ENCODE measurements at regions not wholly inside any gene's neighbourhood (a gene's known extent, or its start where the extent isn't known, plus 50 kb on each side); places are given as distances from the start of the nearest gene placed in this dataset.

GRCh38 chr5:10081584-10081983, 168.1 kb downstream of the ATPSCKMT start:
- H3K4me1 ChIP-seq (ENCODE audit: low read depth) = no peaks in the 10 kb centered on the region
- no peak for DNase-seq (ENCODE audit: low read depth in 1 of 2, low spot score in 1 of 2)
- no peak for TF ChIP-seq CTCF (IDR thresholded peaks at IDR 0.05; ENCODE audit: low read depth, low read length)
- no peaks in the 10 kb centered on the region for H3K9me3 ChIP-seq (ENCODE audit: low read depth)
- H3K27me3 ChIP-seq = no peaks in the 10 kb centered on the region
- H3K27ac ChIP-seq = no peak overlapping the region
- no peaks in the 10 kb centered on the region for H3K36me3 ChIP-seq
- no peak overlapping the region for H3K4me3 ChIP-seq

GRCh38 chr5:10077791-10078545, 171.7 kb downstream of the ATPSCKMT start:
- Histone ChIP-seq H3K4me3 (no peak overlapping the region), H3K36me3 (no peaks in the 10 kb centered on the region), H3K27ac (no peak overlapping the region), H3K27me3 (no peaks in the 10 kb centered on the region), H3K9me3 (ENCODE audit: low read depth) (no peaks in the 10 kb centered on the region), H3K4me1 (ENCODE audit: low read depth) (no peaks in the 10 kb centered on the region)
- peak; percentile 1 to 28 for DNase-seq (ENCODE audit: low read depth in 1 of 2, low spot score in 1 of 2)
- TF ChIP-seq CTCF (IDR thresholded peaks at IDR 0.05; ENCODE audit: low read depth, low read length) = no peak

- H3K27ac ChIP-seq = no peak overlapping the region
- DNase-seq (ENCODE audit: low read depth in 1 of 2, low spot score in 1 of 2) = no peak
- TF ChIP-seq CTCF (IDR thresholded peaks at IDR 0.05; ENCODE audit: low read depth, low read length) = no peak
- no peaks in the 10 kb centered on the region for H3K27me3 ChIP-seq
- no peaks in the 10 kb centered on the region for H3K9me3 ChIP-seq (ENCODE audit: low read depth)
- H3K36me3 ChIP-seq = no peaks in the 10 kb centered on the region
- no peaks in the 10 kb centered on the region for H3K4me1 ChIP-seq (ENCODE audit: low read depth)
- no peak overlapping the region for H3K4me3 ChIP-seq
Observed at GRCh38 chr5:10073441-10074104, 176.1 kb downstream of the ATPSCKMT start.

- no peaks in the 10 kb centered on the region for H3K9me3 ChIP-seq (ENCODE audit: low read depth)
- DNase-seq (ENCODE audit: low read depth in 1 of 2, low spot score in 1 of 2) = no peak
- no peak overlapping the region for H3K4me3 ChIP-seq
- no peaks in the 10 kb centered on the region for H3K36me3 ChIP-seq
- H3K27ac ChIP-seq = no peak overlapping the region
- H3K4me1 ChIP-seq (ENCODE audit: low read depth) = no peaks in the 10 kb centered on the region
- H3K27me3 ChIP-seq = no peaks in the 10 kb centered on the region
- TF ChIP-seq CTCF (IDR thresholded peaks at IDR 0.05; ENCODE audit: low read depth, low read length) = no peak
Observed at GRCh38 chr5:10069637-10070313, 179.9 kb downstream of the ATPSCKMT start.

- H3K36me3 ChIP-seq = no peaks in the 10 kb centered on the region
- H3K9me3 ChIP-seq (ENCODE audit: low read depth) = no peaks in the 10 kb centered on the region
- TF ChIP-seq CTCF (IDR thresholded peaks at IDR 0.05; ENCODE audit: low read depth, low read length) = no peak
- H3K4me3 ChIP-seq = no peak overlapping the region
- H3K27me3 ChIP-seq = no peaks in the 10 kb centered on the region
- no peaks in the 10 kb centered on the region for H3K4me1 ChIP-seq (ENCODE audit: low read depth)
- DNase-seq (ENCODE audit: low read depth in 1 of 2, low spot score in 1 of 2) = no peak
- no peak overlapping the region for H3K27ac ChIP-seq
Observed at GRCh38 chr5:10065428-10066000, 184.2 kb downstream of the ATPSCKMT start.

Data from cardiac muscle cell (in vitro differentiated cells and primary cell).